GM19328 (cell line): ENCODE measurements at regions not wholly inside any gene's neighbourhood (a gene's known extent, or its start where the extent isn't known, plus 50 kb on each side); places are given as distances from the start of the nearest gene placed in this dataset.

Experiments used
- ATAC-seq: cut with Tn5 transposase; IDR thresholded peaks from one replicate; pipeline ENCODE4 v1.9.1; 2021; ENCODE audit warnings: mild to moderate bottlenecking, moderate library complexity; ENCODE audit not compliant: unreplicated experiment

- no peak for ATAC-seq
Measured at GRCh38 chr1:216927633-216928032, 204.4 kb upstream of the ESRRG start.

DNA sequence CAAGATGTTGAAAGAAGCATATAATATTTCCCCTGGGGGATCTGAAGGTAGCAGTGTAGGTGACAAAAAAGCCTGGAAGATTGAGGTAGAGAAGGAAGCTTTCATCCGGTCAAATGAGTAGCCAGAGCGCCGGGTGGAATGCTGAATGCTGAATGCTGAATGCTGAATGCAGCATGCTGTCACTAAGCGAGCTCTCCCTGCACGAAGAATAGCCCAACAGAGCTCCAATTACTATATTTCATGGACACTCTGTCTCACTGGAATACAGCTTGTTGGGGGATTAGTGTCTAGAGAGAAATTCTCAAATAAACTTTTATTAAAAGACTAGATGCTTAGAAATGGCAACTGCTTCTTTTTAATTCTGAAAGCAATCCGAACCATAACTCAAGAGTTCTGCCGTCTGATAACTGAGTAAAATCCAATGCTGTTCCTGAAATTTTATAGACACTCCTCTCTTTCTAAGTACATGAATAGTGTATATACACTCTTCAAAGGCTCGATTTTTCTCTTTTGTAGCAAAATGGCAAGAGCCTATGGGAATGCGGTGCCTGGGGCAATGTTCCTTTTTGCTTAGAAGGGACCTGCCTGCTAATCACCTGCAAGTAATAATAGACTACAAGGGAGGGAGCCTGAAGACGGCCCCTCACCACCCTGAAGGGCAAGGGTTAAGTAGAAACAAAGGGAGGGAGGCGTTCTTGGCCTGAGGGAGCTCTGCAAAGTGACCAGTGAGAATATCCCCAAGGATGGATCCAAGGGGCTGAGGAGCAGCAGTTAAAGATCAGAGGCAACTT lies 203.7 kb upstream of the ESRRG start:
- ATAC-seq = no peak

GRCh38 chr1:216925962-216926625 lies 202.9 kb upstream of the ESRRG start:
- ATAC-seq = no peak

DNA sequence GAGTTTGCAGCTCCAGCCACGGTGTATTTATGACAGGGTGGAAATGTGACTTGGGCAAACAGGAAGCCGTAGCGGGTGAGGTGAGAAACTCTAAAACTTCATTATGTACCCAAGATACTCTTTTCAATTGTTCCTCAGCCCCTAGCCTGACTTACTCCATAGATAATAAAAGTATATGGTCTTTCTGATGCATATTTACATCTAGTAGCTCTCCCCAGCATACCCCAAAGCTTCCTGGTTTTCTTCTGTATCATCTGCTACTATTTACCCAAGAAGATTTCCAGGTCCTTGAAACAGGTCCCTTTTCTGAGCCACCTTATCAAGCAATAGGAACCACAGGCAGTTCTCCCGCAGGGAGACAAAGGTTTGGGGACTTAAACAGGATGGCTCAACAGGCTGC lies 201.5 kb upstream of the ESRRG start:
- ATAC-seq = no peak

DNA sequence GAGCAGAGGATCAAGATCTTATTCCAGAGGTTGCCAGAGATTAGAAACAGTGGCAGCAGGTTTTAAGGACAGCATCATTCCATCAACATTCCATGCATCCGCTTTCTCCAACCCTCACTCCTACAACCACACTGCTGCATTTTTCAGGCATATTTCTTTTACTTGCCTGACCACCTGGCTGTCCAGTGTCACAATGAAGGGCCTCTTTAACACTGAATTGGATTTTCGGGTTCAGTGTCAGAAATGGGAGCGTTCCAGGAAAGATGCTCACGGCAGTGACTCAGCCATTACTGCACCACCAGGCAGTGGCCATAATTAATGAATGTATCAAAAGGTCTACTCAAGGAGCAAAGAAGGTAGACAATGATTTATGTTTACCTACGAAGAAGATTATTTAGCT lies 200.4 kb upstream of the ESRRG start:
- no peak for ATAC-seq

GRCh38 chr1:216922406-216922805 lies 199.2 kb upstream of the ESRRG start:
- no peak for ATAC-seq

- no peak for ATAC-seq
Measured at GRCh38 chr1:216921866-216922265, 198.6 kb upstream of the ESRRG start.

DNA sequence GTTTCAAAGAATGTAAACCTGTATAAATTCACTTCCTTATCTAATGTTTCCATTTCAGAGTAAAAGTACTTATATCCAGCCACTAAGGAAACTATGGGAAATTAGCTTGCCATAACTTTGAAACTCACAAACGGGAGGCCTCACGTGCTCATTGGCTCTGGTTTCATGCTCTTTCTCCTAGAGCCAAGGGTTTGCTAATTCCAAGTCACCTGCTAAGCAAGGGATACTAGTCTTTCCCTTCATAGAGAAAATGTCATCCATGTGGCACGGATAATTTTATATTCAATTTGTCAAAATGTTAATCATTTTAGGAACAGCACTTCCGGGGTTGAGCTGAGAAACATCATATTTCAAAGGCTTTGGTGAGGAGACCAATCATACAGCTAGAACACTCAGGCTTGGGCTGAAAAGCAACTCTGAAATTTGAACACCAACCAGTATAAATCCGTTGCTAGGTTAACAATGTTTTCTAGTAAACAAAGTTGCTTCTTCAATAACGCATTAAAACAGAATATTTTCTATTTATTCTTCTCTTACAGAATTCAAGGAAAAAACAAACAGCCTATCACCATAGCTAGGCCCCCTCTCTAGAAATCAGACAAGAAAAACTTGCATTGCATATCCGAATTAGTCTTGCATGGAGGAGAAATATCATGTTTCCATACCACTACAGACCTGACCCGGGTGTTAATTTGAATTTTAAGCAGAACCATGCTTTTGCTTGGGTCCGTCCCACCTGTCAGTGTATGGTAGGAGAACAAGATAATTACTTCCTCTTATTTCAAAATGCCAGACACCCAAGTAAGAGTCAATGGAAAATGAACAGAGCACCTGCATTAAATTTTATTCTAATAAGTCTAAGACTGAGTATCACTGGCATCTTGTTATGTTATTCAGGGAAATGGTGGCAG lies 196.1 kb upstream of the ESRRG start:
- no peak for ATAC-seq

- ATAC-seq = no peak
Measured at GRCh38 chr1:216916890-216917438, 193.7 kb upstream of the ESRRG start.

DNA sequence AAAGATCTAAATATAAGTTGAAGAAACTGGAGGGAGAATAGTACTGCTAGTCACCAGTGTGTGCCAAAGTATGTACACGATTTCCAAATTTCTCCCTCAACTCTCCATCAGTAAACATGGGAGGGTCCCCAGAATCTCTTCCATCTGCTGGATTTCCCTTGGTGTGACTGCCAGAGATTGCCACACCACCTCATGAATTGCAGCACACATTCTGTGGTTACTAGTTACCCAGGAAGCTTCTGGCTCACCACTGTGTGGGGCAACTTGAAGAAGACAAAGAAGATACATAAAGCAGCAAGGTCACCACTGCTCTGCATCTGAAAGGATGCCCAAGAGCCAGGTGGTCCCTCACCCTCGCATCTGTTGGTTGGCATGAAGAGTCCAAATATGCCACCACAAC lies 191.7 kb upstream of the ESRRG start:
- ATAC-seq = no peak

- no peak for ATAC-seq
Measured at GRCh38 chr1:216913976-216914375, 190.7 kb upstream of the ESRRG start.

GRCh38 chr1:216910081-216910840 lies 187.0 kb upstream of the ESRRG start:
- ATAC-seq = no peak

- ATAC-seq = no peak
Measured at GRCh38 chr1:216908126-216908525, 184.9 kb upstream of the ESRRG start.

- ATAC-seq = no peak
Measured at GRCh38 chr1:216907100-216907499, 183.9 kb upstream of the ESRRG start.

- no peak for ATAC-seq
Measured at GRCh38 chr1:216905781-216906180, 182.6 kb upstream of the ESRRG start.

DNA sequence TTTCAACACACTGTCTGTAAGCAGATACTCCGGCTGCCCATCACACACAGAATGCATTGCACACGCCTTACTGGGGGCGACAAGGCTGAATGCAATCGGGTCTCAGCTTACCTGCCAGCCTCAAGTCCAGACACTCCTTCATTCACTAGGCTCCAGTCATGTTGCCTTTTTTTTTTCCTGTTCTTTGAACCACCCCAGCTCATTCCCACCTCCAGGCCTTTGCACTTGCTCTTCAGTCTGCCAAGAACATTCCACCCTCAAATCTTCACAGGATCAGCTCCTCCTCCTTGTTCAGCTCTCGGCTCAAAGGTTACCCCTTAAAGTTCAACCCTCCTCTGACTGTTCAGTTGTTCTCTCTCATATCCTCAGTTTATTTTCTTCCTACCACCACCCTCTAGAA lies 181.9 kb upstream of the ESRRG start:
- no peak for ATAC-seq

- ATAC-seq = no peak
Measured at GRCh38 chr1:216904471-216904870, 181.2 kb upstream of the ESRRG start.

DNA sequence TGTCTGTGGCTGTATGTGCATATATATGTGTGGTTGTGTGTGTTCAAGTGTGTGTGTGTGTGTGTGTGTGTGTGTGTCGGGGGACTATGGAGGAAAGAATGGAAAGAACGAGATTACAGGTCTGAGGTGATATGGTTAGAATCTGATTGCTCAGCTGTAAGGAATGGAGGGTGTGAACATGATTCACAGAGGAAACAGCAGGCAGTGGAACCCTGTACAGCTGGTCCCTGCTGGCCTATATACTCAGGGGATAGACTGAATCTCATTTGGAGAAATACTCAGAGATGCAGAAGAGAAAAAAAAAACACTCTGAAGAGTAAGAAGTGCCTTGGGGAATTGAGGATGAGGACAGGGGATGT lies 180.1 kb upstream of the ESRRG start:
- no peak for ATAC-seq

DNA sequence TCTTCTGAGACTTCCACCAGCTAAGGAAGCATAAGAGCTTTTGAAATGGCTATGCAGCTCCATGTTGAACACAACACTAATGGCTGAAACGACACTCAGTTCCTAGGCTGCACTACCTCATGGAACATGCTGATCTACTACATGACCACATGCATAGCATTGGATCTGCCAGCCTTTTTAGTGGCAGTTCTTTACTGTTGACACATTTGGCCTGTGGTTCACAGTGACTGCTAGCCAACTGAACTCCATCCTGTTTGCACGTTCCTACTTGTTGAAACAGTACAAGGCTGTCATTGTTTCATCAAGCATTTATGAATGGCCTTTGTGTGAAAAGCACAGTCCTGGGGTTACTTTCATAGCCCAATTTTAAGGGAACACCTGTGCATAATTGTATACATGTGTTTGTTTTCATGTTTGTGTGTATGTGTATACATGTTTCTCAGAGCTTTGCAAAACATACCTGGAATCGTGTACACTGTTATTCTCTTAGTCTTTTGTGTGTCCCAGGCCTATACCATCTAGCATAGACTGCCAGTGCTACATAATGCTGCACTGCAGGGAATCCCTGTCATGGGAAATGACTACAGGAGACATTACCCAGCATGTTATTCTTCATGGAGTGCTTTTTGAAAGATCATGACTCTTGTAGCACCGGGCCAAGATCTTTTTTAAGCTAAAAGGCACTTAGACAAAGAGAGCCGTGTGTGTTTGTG lies 179.6 kb upstream of the ESRRG start:
- no peak for ATAC-seq

DNA sequence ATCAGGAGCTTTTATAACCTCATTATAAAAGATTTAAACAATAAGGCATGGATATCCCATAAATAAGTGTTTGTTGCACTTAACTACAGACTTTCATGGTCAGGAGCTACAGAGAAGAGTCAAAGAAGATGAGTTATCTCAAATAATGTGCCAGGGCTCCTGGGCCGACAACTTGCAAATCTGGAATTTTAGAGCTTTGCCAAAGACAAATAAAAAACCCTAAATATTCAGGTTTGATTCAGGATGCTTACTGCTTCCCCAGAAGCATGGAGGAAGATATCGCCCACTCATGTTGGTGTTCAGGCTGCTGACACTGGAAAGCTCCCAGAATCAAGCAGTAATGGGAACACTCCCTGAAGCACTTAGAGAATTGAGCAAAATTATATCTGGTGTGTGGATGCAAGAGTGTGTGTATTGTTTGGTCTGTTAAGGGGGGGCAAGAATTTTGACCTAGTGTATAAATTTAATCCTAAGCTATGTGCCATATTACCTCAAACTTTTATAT lies 176.9 kb upstream of the ESRRG start:
- ATAC-seq = no peak
